GM18868 (cell line): ENCODE measurements at regions not wholly inside any gene's neighbourhood (a gene's known extent, or its start where the extent isn't known, plus 50 kb on each side); places are given as distances from the start of the nearest gene placed in this dataset.

Source experiments
- ATAC-seq: cut with Tn5 transposase; IDR thresholded peaks from one replicate; pipeline ENCODE4 v1.9.1; 2021; ENCODE audit warnings: mild to moderate bottlenecking, moderate library complexity; ENCODE audit not compliant: unreplicated experiment

DNA sequence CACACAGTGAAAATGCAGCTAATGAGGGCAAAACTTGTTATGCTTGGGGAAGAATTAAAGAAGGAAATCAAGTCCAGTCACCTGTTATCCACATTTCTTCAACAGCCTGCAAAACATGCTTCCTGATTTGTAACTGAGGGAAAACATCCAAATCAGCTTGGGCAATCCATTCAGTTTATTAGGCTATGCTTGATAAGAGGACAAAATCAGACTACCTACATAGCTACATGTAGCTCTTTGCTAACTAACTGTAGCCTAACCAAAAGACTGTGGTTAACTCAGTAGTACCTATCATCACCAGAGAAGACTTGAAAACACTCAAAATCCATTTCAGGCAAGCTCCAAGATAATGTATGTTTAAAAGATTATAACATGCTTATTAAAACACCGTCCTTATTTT, 436.4 kb downstream of the SHQ1 start:
- no peak for ATAC-seq

DNA sequence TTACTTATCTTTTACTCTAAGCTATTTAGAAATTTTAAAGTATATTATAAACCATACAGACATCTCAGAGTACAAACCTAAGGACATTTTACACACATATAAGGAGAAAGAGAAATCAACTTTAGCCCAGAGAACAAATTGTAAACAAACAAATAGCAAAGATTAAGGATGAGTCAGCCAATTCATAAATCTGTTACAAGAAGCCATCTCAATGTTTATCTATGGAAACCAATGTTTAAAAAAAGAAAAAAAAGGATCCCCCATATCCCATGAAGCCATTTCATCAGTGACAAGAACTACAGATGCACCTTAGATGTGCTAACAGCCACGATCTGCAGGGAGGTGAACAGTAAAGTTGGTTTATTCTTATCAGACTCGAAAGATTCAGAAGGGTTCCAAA, 437.1 kb downstream of the SHQ1 start:
- ATAC-seq: no peak

DNA sequence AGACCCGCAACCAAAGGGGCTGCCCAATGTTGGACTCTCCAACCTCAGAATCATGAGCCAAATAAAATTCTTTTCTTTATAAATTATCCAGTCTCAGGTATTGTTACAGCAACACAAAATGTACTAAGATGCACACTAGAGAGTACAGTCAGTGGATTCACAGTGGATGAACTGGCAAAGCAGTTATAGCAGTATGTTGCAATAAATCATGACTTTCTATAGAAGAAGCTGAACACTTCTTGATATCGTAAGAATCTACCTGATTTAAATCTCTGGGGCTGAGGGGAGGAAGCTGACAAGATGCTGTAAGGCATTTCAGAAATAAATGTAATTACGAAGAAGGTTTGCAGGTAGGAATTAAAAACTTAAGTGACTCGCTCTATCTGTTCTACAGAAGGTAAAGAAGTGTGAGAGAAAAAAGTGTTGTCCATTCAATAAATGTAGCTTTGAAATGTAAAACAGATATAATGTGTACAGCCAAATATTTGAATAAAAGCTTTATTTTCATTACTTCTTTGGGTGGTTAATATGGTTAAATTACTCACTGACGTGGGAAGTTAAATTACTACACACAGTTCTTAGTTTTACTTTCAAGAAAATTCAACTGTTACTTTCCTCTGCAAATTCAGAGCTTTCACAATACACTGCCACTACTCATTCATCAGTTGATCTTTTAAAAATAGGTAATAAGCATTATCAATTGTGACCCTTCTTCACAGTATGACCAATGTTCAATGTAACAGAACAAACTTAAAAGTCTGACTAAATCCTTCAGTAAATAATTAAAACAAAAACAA, 439.1 kb downstream of the SHQ1 start:
- no peak for ATAC-seq

GRCh38 chr3:72407766-72408165, 440.5 kb downstream of the SHQ1 start:
- no peak for ATAC-seq

DNA sequence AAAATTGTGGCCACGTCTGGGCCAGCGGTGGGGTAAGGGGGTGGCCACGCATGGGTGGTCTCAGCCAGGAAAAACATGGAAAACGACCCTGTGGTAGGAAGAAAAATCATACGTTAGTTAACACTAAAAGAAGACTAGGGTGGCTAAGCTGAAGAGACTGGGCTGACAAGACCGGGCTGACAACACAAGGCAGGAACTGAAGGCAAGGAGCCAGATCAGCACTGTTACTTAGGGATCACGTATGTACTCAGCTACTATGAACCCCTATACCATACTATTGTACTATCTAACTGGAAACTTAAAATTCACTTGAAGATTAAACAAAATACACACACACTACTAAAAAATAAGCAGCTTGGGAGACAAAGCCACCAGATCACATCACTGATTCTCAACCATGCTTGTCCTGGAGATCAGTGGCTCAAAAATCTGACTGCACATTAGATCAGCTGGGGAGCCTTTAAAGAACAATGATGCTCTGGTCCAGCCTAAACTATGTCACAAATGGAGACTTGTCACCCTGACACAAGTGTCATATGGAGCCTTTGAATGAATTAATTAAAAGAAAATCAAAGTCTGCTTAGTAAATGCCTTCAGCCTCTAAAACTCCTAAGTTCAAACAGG, 442.2 kb downstream of the SHQ1 start:
- ATAC-seq: no peak

GRCh38 chr3:72401005-72401545, 447.2 kb downstream of the SHQ1 start:
- no peak for ATAC-seq

GRCh38 chr3:72398781-72399180, 449.5 kb downstream of the SHQ1 start:
- no peak for ATAC-seq

DNA sequence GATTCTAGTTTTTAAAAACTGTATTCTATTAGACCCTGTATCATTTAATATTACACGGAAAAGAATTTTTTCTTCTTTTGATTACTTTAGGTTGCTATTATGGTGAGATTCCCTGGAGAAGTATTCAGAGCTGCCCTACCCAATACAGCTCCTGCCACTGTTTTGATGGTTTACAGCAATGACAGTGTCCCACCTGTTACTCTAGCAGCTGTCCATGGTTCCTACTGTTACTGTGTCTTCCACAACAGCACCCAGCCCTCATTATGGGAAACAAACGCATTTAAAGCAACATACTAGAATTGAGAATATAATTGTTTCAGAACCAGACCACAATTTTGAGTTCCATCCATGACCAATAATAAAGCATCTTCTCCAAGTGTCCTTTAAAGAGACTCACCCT, 450.7 kb downstream of the SHQ1 start:
- no peak for ATAC-seq

GRCh38 chr3:72396899-72397298, 451.3 kb downstream of the SHQ1 start:
- no peak for ATAC-seq

DNA sequence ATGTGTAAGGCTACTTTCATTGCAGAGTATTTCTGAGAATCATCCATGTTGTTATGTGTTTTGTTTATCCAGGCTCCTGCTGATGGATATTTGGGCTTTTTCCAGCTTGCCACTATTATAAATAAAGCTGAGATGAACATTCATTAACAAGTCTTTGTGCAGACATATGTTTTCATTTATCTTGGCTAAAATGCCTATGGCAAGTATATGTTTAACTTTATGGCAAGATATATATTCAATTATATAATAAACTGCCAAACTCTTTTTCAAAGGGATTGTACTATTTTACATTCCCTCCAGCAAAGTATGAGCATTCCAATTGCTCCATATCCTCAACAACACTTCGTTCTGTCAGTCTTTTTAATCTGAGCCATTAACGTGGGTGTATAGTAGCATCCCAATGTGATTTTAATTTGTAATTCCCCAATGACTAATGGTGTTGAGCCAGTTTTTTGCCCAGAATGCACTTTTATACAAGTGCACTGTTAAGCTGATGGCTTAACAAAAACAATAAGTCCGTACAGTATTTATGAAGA, 452.4 kb downstream of the SHQ1 start:
- no peak for ATAC-seq

DNA sequence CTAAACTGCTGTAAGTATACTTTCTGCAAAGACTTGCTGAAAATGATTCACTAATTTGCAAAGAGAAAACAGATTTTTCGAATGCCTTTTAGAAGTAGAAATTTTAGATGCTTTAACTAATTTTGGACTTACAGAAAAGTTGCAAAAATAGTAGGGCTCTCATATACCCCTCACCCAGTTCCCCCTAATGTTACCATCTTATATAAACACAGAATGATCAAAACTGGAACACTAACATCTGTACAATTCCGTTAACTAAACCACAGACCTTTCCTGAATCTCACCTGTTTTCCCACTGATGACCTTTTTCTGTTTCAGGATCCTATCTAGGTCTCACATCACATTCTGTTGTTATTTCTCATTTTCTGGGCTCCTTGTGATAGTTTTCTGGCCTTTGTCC, 454.8 kb downstream of the SHQ1 start:
- ATAC-seq: no peak

GRCh38 chr3:72391659-72392058, 456.6 kb downstream of the SHQ1 start:
- no peak for ATAC-seq

- no peak for ATAC-seq
These were observed 457.4 kb downstream of the SHQ1 start for GRCh38 chr3:72390841-72391240.

DNA sequence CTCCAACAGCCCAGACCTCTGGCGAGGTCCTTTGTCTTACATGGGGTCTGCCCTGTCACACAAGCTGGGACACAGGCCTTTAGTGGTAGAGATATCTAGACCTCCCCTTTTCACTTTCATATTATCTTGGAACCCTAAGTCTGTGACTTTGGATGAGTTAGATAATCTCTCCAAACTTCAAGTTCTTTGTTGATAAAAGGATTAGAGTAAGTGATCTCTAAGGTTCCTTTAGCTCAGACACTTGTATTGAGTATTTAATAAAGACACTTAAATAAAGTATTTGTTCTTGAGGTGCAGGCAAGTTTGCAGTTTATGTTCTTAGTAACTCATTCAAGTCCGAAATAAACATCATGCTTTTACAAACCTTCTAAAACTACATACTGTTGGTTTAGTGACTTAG, 459.6 kb downstream of the SHQ1 start:
- no peak for ATAC-seq

GRCh38 chr3:72388117-72388516, 460.1 kb downstream of the SHQ1 start:
- ATAC-seq: no peak

DNA sequence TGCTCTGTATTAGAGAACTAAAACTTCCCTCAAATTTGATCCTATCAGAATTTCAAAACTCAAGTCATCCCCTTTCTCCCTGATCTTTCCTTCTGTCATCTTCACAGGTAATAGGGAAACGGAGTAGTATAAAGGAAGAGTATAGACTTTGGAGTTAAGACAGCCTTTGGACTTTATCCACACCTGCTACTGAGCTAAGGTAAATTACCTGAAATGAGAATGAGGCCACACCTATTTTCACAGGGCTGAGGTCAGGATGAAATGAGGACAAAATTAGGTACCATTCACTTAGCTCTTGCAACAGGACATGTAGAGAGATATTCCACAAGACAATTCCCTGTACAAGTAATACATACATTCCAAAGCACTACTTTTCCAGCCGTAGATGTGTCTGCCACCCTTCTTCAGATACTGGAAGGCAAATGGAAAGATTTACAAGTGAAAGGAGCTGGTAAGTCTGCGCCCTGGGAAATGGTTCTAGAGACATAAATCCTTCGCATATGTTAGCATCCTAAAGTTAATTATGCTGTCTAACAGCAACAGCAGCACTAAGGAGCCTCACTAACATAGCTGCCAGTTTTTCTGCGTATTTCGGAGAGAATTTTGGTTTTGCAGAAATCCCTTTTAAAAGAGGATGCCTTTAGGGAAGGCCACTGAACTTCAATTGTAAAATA, 461.8 kb downstream of the SHQ1 start:
- ATAC-seq: no peak

- ATAC-seq: no peak
These were observed 463.1 kb downstream of the SHQ1 start for GRCh38 chr3:72385167-72385566.

GRCh38 chr3:72384602-72385001, 463.6 kb downstream of the SHQ1 start:
- ATAC-seq: no peak

GRCh38 chr3:72383883-72384282, 464.4 kb downstream of the SHQ1 start:
- ATAC-seq: no peak

GRCh38 chr3:72383230-72383629, 465.0 kb downstream of the SHQ1 start:
- ATAC-seq: no peak

GRCh38 chr3:72382460-72382859, 465.8 kb downstream of the SHQ1 start:
- no peak for ATAC-seq

DNA sequence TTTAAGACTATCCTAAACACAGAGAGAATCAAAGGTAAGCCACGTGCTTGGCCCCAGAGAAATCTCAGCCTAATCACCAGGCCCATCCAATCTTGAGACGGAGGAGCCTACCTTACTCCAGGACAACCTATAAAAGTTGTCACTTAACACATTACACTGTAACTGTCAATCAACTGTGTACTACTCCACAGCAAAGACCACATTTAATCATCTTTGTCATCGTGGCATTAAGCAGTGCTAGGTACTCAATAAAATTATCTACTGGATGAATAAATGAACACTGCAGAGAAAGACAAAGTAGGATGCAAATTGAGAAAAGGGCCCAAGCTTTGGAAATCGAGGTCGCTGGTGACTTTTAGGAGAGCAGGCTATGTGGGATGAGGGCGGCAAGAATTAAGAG, 466.7 kb downstream of the SHQ1 start:
- ATAC-seq: no peak
